ENCODE measurements at regions not wholly inside any gene's neighbourhood (a gene's known extent, or its start where the extent isn't known, plus 50 kb on each side); places are given as distances from the start of the nearest gene placed in this dataset.

- FAIRE-seq = no peak
Observed at GRCh38 chr2:120979921-120980320, 244.3 kb downstream of the GLI2 start.

GRCh38 chr2:120981443-120981842, 245.8 kb downstream of the GLI2 start:
- FAIRE-seq = no peak

GRCh38 chr2:120982598-120982997, 246.9 kb downstream of the GLI2 start:
- FAIRE-seq = no peak

GRCh38 chr2:120983344-120983743, 247.7 kb downstream of the GLI2 start:
- no peak for FAIRE-seq

GRCh38 chr2:120984046-120984445, 248.4 kb downstream of the GLI2 start:
- FAIRE-seq = no peak

- FAIRE-seq = no peak
Observed at GRCh38 chr2:120984452-120985173, 248.9 kb downstream of the GLI2 start.

GRCh38 chr2:120985174-120985996, 249.7 kb downstream of the GLI2 start:
- no peak for FAIRE-seq

GRCh38 chr2:120985997-120986651, 250.5 kb downstream of the GLI2 start:
- FAIRE-seq = no peak

- no peak for FAIRE-seq
Observed at GRCh38 chr2:120986898-120987650, 251.4 kb downstream of the GLI2 start.

- no peak for FAIRE-seq
Observed at GRCh38 chr2:120988051-120988699, 252.5 kb downstream of the GLI2 start.

- no peak for FAIRE-seq
Observed at GRCh38 chr2:120988700-120989511, 253.2 kb downstream of the GLI2 start.

GRCh38 chr2:120989512-120990441, 254.1 kb downstream of the GLI2 start:
- FAIRE-seq = no peak

GRCh38 chr2:120990451-120990871, 254.8 kb downstream of the GLI2 start:
- FAIRE-seq = no peak

- FAIRE-seq = no peak
Observed at GRCh38 chr2:120991441-120991840, 255.8 kb downstream of the GLI2 start.

- no peak for FAIRE-seq
Observed at GRCh38 chr2:120992791-120993555, 257.3 kb downstream of the GLI2 start.

- no peak for FAIRE-seq
Observed at GRCh38 chr2:120993661-120994060, 258.0 kb downstream of the GLI2 start.

- FAIRE-seq = no peak
Observed at GRCh38 chr2:120994301-120994995, 258.8 kb downstream of the GLI2 start.

GRCh38 chr2:120995152-120995551, 259.5 kb downstream of the GLI2 start:
- no peak for FAIRE-seq

- FAIRE-seq = no peak
Observed at GRCh38 chr2:120995656-120996190, 260.1 kb downstream of the GLI2 start.

All from G401.6 (cell line).